ENCODE measurements at regions not wholly inside any gene's neighbourhood (a gene's known extent, or its start where the extent isn't known, plus 50 kb on each side); places are given as distances from the start of the nearest gene placed in this dataset.

DNA sequence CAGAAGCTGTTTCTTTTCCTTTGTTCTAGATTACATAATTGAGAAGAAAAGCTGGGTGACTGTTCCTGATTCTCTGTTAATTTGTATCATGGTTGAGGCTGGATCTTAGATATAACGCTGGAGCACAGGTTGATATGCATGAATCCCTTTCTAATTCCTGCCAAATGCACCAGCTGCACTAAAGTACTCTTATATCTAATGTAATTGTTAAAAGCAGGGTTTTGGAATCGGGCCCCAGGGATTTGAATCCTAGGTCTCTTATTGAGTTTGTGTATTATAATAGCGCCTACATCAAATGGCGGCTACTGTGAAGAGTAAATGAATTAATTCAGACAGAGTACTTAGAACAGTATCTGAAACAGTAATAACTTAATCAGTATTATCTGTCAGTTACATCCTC lies 80.4 kb downstream of the MC4R start:
- DNase-seq (ENCODE audit: low read depth in 1 of 2, low spot score in 1 of 2): no peak
- H3K4me3 ChIP-seq (replicated peaks; ENCODE audit: insufficient read depth, low read length): no peak overlapping the region
- TF ChIP-seq POLR2AphosphoS5 (IDR thresholded peaks at IDR 0.05; ENCODE audit: low read depth) (no peak), SPI1 (IDR thresholded peaks at IDR 0.05; ENCODE audit: borderline replicate concordance, low read depth) (no peak), GABPA (IDR thresholded peaks at IDR 0.05; ENCODE audit: low read depth) (no peak)
- TF ChIP-seq, protein P1, sequence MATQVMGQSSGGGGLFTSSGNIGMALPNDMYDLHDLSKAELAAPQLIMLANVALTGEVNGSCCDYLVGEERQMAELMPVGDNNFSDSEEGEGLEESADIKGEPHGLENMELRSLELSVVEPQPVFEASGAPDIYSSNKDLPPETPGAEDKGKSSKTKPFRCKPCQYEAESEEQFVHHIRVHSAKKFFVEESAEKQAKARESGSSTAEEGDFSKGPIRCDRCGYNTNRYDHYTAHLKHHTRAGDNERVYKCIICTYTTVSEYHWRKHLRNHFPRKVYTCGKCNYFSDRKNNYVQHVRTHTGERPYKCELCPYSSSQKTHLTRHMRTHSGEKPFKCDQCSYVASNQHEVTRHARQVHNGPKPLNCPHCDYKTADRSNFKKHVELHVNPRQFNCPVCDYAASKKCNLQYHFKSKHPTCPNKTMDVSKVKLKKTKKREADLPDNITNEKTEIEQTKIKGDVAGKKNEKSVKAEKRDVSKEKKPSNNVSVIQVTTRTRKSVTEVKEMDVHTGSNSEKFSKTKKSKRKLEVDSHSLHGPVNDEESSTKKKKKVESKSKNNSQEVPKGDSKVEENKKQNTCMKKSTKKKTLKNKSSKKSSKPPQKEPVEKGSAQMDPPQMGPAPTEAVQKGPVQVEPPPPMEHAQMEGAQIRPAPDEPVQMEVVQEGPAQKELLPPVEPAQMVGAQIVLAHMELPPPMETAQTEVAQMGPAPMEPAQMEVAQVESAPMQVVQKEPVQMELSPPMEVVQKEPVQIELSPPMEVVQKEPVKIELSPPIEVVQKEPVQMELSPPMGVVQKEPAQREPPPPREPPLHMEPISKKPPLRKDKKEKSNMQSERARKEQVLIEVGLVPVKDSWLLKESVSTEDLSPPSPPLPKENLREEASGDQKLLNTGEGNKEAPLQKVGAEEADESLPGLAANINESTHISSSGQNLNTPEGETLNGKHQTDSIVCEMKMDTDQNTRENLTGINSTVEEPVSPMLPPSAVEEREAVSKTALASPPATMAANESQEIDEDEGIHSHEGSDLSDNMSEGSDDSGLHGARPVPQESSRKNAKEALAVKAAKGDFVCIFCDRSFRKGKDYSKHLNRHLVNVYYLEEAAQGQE (IDR thresholded peaks at IDR 0.05; ENCODE audit: insufficient replicate concordance, low read depth): no peak
- TF ChIP-seq, protein P2, sequence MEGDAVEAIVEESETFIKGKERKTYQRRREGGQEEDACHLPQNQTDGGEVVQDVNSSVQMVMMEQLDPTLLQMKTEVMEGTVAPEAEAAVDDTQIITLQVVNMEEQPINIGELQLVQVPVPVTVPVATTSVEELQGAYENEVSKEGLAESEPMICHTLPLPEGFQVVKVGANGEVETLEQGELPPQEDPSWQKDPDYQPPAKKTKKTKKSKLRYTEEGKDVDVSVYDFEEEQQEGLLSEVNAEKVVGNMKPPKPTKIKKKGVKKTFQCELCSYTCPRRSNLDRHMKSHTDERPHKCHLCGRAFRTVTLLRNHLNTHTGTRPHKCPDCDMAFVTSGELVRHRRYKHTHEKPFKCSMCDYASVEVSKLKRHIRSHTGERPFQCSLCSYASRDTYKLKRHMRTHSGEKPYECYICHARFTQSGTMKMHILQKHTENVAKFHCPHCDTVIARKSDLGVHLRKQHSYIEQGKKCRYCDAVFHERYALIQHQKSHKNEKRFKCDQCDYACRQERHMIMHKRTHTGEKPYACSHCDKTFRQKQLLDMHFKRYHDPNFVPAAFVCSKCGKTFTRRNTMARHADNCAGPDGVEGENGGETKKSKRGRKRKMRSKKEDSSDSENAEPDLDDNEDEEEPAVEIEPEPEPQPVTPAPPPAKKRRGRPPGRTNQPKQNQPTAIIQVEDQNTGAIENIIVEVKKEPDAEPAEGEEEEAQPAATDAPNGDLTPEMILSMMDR (IDR thresholded peaks at IDR 0.05; ENCODE audit: insufficient read depth, low read length): no peak
- no peak overlapping the region for H3K27ac ChIP-seq (replicated peaks)
- H3K27me3 ChIP-seq (ENCODE audit: insufficient read depth, poor library complexity, severe bottlenecking): no peaks in the 10 kb centered on the region

DNA sequence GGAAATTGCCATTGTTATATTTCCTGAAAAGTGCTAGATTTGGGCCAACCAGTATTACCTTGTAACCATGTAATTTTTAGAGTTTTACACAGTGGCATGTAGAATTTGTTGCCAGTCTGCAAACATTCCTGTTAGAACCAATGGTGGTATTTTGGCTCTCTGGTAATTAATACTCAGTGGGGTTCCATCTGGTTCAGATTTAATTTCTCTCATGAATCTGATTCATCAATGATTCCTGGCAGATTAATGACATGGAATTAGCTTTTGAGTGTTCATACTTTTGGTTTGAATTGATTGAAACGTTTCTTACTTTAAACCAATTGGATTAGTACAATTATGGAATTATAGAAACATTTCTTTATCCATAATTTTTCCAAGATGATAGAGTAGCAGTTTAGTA lies 93.2 kb downstream of the MC4R start:
- Histone ChIP-seq H3K4me3 (replicated peaks; ENCODE audit: insufficient read depth, low read length) (no peak overlapping the region), H3K27ac (replicated peaks) (no peak overlapping the region), H3K27me3 (ENCODE audit: insufficient read depth, poor library complexity, severe bottlenecking) (no peaks in the 10 kb centered on the region)
- no peak for DNase-seq (ENCODE audit: low read depth in 1 of 2, low spot score in 1 of 2)
- TF ChIP-seq SPI1 (IDR thresholded peaks at IDR 0.05; ENCODE audit: borderline replicate concordance, low read depth) (no peak), GABPA (IDR thresholded peaks at IDR 0.05; ENCODE audit: low read depth) (no peak), POLR2AphosphoS5 (IDR thresholded peaks at IDR 0.05; ENCODE audit: low read depth) (no peak)
- TF ChIP-seq, protein P1 (IDR thresholded peaks at IDR 0.05; ENCODE audit: insufficient replicate concordance, low read depth): no peak
- TF ChIP-seq, protein P2 (IDR thresholded peaks at IDR 0.05; ENCODE audit: insufficient read depth, low read length): no peak

DNA sequence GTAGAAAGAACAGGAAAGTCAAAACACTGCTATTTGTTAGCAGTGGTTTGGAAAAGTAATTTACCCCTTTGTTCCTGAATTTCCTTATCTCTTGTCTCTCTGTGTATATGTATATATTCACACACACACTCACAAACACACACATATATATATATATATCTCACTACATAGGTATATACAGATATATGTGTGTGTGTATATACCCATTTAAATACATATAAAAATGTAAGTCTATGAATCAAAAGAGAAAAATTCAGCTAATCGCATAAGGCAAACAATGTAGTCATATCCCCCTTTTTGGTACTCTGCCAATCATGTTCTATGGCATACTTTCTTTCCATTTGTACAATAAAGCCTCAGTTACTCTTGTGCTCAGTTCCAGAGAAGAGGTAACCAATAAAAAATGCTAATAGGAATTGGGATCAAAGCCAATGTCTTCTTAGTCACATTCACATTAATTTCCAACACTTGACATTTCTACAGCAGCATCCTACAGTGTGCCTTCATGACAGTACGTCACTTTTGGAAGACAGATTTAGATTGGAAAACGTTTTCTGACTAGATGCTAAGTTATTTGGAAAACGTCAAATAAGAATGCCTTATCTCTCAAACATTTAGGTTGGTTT lies 94.6 kb downstream of the MC4R start:
- DNase-seq (ENCODE audit: low read depth in 1 of 2, low spot score in 1 of 2): no peak
- no peak overlapping the region for H3K4me3 ChIP-seq (replicated peaks; ENCODE audit: insufficient read depth, low read length)
- no peaks in the 10 kb centered on the region for H3K27me3 ChIP-seq (ENCODE audit: insufficient read depth, poor library complexity, severe bottlenecking)
- no peak overlapping the region for H3K27ac ChIP-seq (replicated peaks)
- TF ChIP-seq, protein P2 (IDR thresholded peaks at IDR 0.05; ENCODE audit: insufficient read depth, low read length): no peak
- TF ChIP-seq SPI1 (IDR thresholded peaks at IDR 0.05; ENCODE audit: borderline replicate concordance, low read depth) (no peak), POLR2AphosphoS5 (IDR thresholded peaks at IDR 0.05; ENCODE audit: low read depth) (no peak), GABPA (IDR thresholded peaks at IDR 0.05; ENCODE audit: low read depth) (no peak)
- TF ChIP-seq, protein P1 (IDR thresholded peaks at IDR 0.05; ENCODE audit: insufficient replicate concordance, low read depth): no peak

All from HL-60 (cell line).